LHCN-M2 (cell line): ENCODE measurements at regions not wholly inside any gene's neighbourhood (a gene's known extent, or its start where the extent isn't known, plus 50 kb on each side); places are given as distances from the start of the nearest gene placed in this dataset.
"Not testable (repeated sequence)": the region's sequence is repeated elsewhere in the genome, so short reads cannot be mapped to it uniquely, and the experiment has no call there.

Experiments
- DNase-seq: peaks from one replicate; pipeline ENCODE4 v3.0.0-alpha.2; 2012; ENCODE audit warnings: low read depth

- no peak for DNase-seq
These were observed 426.5 kb downstream of the IGSF11 start for GRCh38 chr3:118607915-118608820.

DNA sequence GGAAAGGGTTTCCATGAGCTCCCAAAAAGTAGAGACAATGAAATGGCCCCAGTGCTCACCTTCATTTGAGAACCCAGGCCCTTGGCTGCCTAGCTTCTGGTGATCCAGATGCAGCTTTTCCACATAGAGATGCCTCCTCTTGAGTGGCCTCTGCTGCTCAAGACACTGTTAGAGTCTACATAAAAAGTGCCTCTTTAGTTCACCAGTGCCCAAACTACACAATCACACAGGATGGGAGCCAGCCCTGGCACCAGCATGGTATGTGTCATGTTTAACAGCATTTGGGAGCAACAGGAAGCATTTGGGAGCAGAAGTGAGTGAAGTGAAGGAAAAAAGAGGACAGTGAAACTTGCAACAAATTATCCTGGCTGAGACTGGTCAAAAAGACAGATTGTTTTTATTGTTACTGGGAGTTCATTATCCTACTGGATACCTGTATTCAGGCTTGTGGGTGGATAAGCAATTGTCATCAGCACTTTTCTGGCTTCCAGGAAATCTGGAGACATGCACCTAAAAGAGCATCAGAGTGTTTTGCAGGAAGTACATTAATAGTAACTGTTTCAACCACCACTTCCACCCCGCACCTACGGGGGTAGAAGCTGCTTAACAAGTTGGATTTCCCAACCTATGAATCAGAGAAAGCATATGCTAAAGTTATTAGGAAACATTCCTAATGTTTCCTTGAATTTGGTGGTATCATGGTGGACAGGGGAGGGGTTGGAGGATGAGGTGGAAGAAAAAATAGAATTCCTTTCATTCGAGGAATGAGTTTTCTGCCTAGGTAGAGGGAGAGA, 416.2 kb downstream of the IGSF11 start:
- no peak for DNase-seq

- no peak for DNase-seq
These were observed 408.2 kb downstream of the IGSF11 start for GRCh38 chr3:118626453-118626852.

- peak; percentile 1 for DNase-seq
These were observed 405.8 kb downstream of the IGSF11 start for GRCh38 chr3:118628704-118629341.

GRCh38 chr3:118629821-118630220, 404.8 kb downstream of the IGSF11 start:
- DNase-seq: no peak

DNA sequence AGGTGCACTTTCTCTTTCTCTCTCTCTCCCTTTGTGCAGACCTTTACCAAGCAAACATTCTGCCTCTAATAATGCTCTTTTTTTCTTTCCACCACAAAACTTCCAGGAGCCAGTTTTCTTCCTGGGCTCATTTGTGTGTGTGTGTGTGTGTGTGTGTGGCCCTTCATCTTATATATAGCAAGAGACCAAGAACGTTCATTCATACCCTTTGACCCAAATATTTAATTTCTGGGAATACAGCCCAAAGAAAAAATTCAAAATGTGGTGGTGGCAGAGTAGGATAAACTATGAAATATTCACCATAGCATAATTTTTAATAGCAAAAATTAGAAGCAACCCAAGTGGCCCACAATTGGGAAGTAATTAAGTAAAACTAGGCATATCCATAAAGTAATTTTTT, 398.9 kb downstream of the IGSF11 start:
- DNase-seq: no peak

DNA sequence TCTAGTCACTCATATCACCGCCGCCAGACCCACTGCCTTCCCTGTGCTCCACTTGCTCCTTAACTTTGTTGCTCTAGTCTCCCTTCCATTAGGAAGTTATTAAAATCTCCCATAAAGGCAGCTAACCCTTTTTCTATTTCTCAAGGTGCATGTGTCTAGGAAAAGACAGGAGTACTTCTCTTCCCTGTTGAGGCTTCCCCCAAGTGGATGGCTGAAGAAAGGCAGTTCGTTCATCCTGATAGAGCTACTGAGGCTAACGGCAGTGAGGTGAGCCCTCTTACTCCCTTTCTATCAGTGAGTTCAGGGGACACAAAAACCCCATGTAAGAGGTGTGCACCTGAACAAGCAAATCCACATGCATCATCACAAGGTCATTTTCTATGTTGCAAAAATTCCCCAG, 397.8 kb downstream of the IGSF11 start:
- no peak for DNase-seq

GRCh38 chr3:118637846-118638245, 396.8 kb downstream of the IGSF11 start:
- DNase-seq: no peak

- no peak for DNase-seq
These were observed 393.0 kb downstream of the IGSF11 start for GRCh38 chr3:118641608-118642007.

- no peak for DNase-seq
These were observed 363.5 kb downstream of the IGSF11 start for GRCh38 chr3:118671192-118671591.

DNA sequence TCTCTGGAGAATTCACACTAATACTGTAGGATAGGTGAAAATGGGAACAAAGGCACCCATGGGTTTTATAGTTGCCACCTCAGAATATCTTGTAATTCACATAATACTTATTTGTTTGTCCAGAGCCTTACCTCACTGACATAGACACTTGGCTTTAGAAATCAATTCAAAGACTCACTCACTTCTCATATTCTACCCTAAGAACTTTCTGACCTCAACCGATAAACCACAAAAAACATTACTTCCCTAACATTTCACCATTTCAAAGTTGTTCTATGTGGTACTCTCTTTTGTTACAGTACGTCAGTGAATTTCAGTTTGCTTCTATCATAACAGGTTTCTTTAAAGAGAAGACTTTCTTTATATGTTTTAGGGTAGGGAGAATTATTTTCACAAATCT, 359.3 kb downstream of the IGSF11 start:
- DNase-seq: no peak

- not testable (repeated sequence) for DNase-seq
These were observed 356.0 kb downstream of the IGSF11 start for GRCh38 chr3:118678663-118679062.

DNA sequence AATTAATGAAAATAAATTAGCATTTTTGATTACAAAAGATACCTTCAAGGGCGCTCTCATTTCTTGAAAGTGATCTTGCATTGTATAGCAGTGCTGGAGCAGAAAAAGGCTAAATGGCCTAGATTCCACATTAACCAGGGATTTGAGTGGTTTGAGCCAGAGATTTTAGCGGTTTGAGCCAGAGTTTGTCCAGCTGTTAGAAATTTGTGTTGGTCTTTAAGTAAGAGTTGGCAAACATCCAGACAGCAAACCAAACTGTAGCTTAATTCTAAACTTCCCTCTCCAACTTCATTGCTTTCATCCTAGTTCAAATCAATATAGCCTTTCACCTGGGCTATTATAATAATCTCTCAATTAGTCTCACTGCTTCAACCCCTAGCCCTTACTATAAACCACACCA, 351.7 kb downstream of the IGSF11 start:
- peak; percentile 2 for DNase-seq

DNA sequence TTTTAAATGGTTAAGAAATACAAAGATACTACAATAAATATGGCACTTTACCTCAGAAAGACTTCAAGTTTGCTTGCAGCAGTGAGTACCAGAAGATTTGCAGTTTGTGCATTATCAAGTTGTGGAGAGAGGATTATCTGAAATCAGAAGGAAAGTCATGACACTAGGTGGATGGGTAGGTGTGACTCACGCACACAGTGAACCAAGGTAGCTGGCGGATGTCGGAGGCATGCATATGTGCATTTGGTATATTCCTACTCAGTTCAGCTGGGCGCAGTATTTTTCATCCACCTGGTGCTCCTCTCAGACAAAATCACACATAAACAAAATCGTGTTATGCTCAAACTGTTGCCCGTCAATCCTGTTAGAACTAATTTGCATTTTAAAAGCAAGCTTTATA, 351.0 kb downstream of the IGSF11 start:
- no peak for DNase-seq

DNA sequence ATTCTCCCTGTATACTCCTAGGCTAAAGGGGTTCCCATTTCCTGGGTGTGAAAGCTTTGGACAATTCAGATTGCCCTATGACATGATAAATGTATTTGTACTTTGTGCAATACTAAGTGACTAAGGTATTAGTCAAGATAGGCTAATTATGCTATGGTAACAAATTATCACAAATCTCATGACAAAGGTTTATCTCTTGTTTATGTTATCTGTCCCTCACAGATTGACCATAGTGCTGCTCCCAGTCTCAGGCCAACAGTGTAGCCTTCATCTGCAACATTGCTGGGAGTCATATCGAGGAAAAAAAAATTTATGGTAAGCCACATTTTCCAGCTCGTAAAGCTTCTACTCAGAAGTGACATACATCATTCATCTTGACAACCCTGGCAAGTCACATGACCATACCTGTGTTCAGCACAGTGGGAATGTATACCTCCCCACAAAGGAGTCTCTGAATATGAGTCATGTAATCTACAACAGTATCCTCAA, 346.2 kb downstream of the IGSF11 start:
- no peak for DNase-seq

DNA sequence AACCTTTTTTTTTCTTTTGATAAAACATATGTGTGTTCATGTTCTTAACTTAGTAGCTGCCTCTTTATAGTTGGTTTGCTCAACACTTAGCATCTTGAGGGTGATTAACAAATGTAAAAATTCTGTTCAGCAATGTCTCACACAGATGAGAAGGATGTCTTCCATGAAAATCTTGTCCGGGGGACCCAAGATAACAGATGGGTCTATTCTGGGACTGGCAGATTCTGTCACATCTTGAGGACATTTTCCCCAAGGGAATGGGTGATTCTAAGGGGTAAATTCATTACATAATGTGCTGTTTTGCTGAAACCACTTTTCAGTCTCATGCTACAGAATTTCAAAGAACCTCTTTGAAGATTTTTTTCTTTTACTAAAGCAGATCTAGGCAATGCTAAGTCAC, 342.2 kb downstream of the IGSF11 start:
- no peak for DNase-seq

- no peak for DNase-seq
These were observed 329.0 kb downstream of the IGSF11 start for GRCh38 chr3:118705487-118706219.

GRCh38 chr3:118707991-118708390, 326.7 kb downstream of the IGSF11 start:
- no peak for DNase-seq

DNA sequence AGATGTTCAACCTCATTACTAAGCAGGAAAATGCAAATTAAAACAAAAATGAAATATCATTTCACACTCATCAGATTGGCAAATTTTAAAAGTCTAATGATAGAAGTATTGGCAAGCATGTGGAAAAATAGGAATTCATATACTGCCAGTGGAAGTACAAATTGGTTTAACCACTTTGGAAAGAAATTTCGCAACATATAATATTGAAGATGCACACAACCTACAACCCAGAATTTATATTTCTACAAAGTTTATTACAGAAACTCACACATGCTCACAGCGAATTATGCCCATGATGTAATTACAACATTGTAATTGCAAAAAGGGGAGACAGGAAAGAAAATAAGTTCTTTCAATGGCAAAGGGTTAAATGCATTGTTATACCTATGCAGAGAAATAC, 324.1 kb downstream of the IGSF11 start:
- DNase-seq: no peak

- no peak for DNase-seq
These were observed 321.0 kb downstream of the IGSF11 start for GRCh38 chr3:118713502-118714207.

- DNase-seq: no peak
These were observed 319.8 kb downstream of the IGSF11 start for GRCh38 chr3:118714800-118715199.
